HCT116 (cell line): ENCODE measurements at regions not wholly inside any gene's neighbourhood (a gene's known extent, or its start where the extent isn't known, plus 50 kb on each side); places are given as distances from the start of the nearest gene placed in this dataset.

Experiments
- ATAC-seq: fragments of 200-7000 bp; cut with Tn5 transposase; 2 replicates; pipeline ENCODE4 v1.9.1; 2020; ENCODE audit warnings: mild to moderate bottlenecking, moderate library complexity
- BruUV-seq: library from RNA; stranded (reverse); fragments of 400-500 nt; replicated peaks from 2 replicates; lab custom pipeline; 2021; lab: Mats Ljungman, UMichigan
- CTCF ChIA-PET: fragments of 300-600 bp; sonication (Branson Sonifier 250); formaldehyde crosslinking; loops from one replicate; lab custom pipeline; 2021; ENCODE audit warnings: antibody characterized with exemption; lab: Charles Lee
- POLR2A ChIA-PET: fragments of 300-600, 350-600 bp; sonication (Branson Sonifier 250); formaldehyde crosslinking; loops from one replicate; lab custom pipeline; 2021; ENCODE audit warnings: antibody characterized with exemption; lab: Charles Lee
- RAD21 ChIA-PET, 2 experiments: fragments of 300-600 bp; sonication (Branson Sonifier 250); formaldehyde crosslinking; loops; one replicate each; lab custom pipeline; 2023; ENCODE audit warnings: low total read pairs in 2 of 2; ENCODE audit not compliant: uncharacterized antibody in 2 of 2, unreplicated experiment in 2 of 2, low non-redundant PET in 1 of 2; lab: Charles Lee
- DNase-seq: peaks from one replicate; pipeline ENCODE4 v3.0.0-alpha.2; 2010; ENCODE audit warnings: low read depth, low spot score
- H2AFZ ChIP-seq: fragments of 200-600 bp; shearing (Covaris generic), sonication (generic); 2 replicates; pipeline ENCODE4 v1.6.1; 2017; ENCODE audit warnings: low read depth, mixed run types, mixed read lengths, antibody characterized with exemption, low read length; ENCODE audit not compliant: poor library complexity, severe bottlenecking
- H3K27ac ChIP-seq: 2 replicates; pipeline ENCODE4 v1.5.1; 2012; ENCODE audit warnings: low read depth, low read length
- H3K27me3 ChIP-seq: fragments of 200-600 bp; sonication (generic); 2 replicates; pipeline ENCODE4 v1.6.1; 2016; ENCODE audit warnings: mixed run types, low read length, mixed read lengths; ENCODE audit not compliant: insufficient read depth
- H3K36me3 ChIP-seq, 2 experiments: fragments of 200-500 bp in 1 of 2; fragments of 200-600 bp in 1 of 2; sonication (Bioruptor generic) in 1 of 2; sonication (generic) in 1 of 2; 2 replicates each; pipeline versions ENCODE4 v1.5.1 to v1.6.1; 2014 to 2016; ENCODE audit warnings: low read length in 2 of 2, inconsistent platforms in 1 of 2, mixed read lengths in 1 of 2, mixed run types in 1 of 2; ENCODE audit not compliant: insufficient read depth in 2 of 2, control insufficient read depth in 1 of 2
- H3K4me1 ChIP-seq, 2 experiments: fragments of 200-600 bp in 1 of 2; sonication (generic) in 1 of 2; 2 replicates each; pipeline versions ENCODE4 v1.5.1 to v1.6.1; 2012 to 2017; ENCODE audit warnings: low read length in 2 of 2, inconsistent platforms in 1 of 2, mild to moderate bottlenecking in 1 of 2, mixed read lengths in 1 of 2, mixed run types in 1 of 2, moderate library complexity in 1 of 2; ENCODE audit not compliant: insufficient read depth in 2 of 2, control insufficient read depth in 1 of 2
- H3K4me2 ChIP-seq: fragments of 200-600 bp; sonication (generic); 2 replicates; pipeline ENCODE4 v1.6.1; 2017; ENCODE audit warnings: mixed run types, low read length, mixed read lengths
- H3K4me3 ChIP-seq, 2 experiments: fragments of 200-600 bp in 1 of 2; sonication (generic) in 1 of 2; replicated peaks in 1 of 2; 2 replicates each; pipeline ENCODE4 v1.5.1; 2011 to 2016; ENCODE audit warnings: low read length in 2 of 2, control low read depth in 1 of 2, low read depth in 1 of 2, mild to moderate bottlenecking in 1 of 2, mixed read lengths in 1 of 2, mixed run types in 1 of 2
- H3K79me2 ChIP-seq: fragments of 200-600 bp; sonication (generic); 2 replicates; pipeline ENCODE4 v1.6.1; 2017; ENCODE audit warnings: mild to moderate bottlenecking, mixed run types, low read length, moderate library complexity, mixed read lengths; ENCODE audit not compliant: insufficient read depth
- H3K9ac ChIP-seq: fragments of 200-600 bp; sonication (generic); 2 replicates; pipeline ENCODE4 v1.6.1; 2016; ENCODE audit warnings: low read length, mixed read lengths
- H3K9me2 ChIP-seq: fragments of 200-600 bp; sonication (generic), shearing (Covaris generic); 2 replicates; pipeline ENCODE4 v1.6.1; 2017; ENCODE audit warnings: mixed run types, mild to moderate bottlenecking, moderate library complexity; ENCODE audit not compliant: insufficient read depth
- H3K9me3 ChIP-seq, 2 experiments: fragments of 200-500 bp in 1 of 2; fragments of 200-600 bp in 1 of 2; sonication (Bioruptor generic) in 1 of 2; sonication (generic) in 1 of 2; 2 replicates each; pipeline ENCODE4 v1.6.1; 2014 to 2017; ENCODE audit warnings: low read length in 2 of 2, mixed read lengths in 2 of 2, inconsistent platforms in 1 of 2, low read depth in 1 of 2, mild to moderate bottlenecking in 1 of 2, mixed run types in 1 of 2, moderate library complexity in 1 of 2; ENCODE audit not compliant: control insufficient read depth in 1 of 2, insufficient read depth in 1 of 2
- H4K20me1 ChIP-seq: fragments of 200-600 bp; sonication (generic), shearing (Covaris generic); 2 replicates; pipeline ENCODE4 v1.6.1; 2017; ENCODE audit warnings: mixed run types, mild to moderate bottlenecking, moderate library complexity; ENCODE audit not compliant: insufficient read depth
- CBX3 ChIP-seq: IDR thresholded peaks from 2 replicates; pipeline ENCODE4 v1.6.1; 2012; ENCODE audit warnings: low read depth
- CEBPB ChIP-seq: IDR thresholded peaks from 2 replicates; pipeline ENCODE4 v1.6.1; 2012; ENCODE audit warnings: low read depth
- EGR1 ChIP-seq: IDR thresholded peaks from 2 replicates; pipeline ENCODE4 v1.6.1; 2012; ENCODE audit warnings: low read depth
- EZH2phosphoT487 ChIP-seq: fragments of 200-600 bp; IDR thresholded peaks from 2 replicates; pipeline ENCODE4 v1.6.1; 2018; ENCODE audit warnings: antibody characterized with exemption, borderline replicate concordance
- RAD21 ChIP-seq: IDR thresholded peaks from 2 replicates; pipeline ENCODE4 v1.6.1; 2012; ENCODE audit warnings: low read depth, mild to moderate bottlenecking
- intact Hi-C: fragments of 100-400 bp; cut with micrococcal nuclease; formaldehyde crosslinking; loops from 2 replicates; pipeline ENCODE4 v1.10.0; 2022
- TF ChIP-seq, protein P1 (sequence below): IDR thresholded peaks from 2 replicates; pipeline ENCODE4 v1.6.1; 2012; ENCODE audit warnings: low read depth
- TF ChIP-seq, protein P2 (sequence below), 3 experiments: fragments of 200-600 bp in 1 of 3; sonication (generic) in 1 of 3; IDR thresholded peaks in 2 of 3; conservative IDR thresholded peaks in 1 of 3; 2 replicates each; pipeline ENCODE4 v1.5.1; 2012 to 2017; ENCODE audit warnings: low read depth in 2 of 3, low read length in 2 of 3, antibody characterized with exemption in 1 of 3, borderline replicate concordance in 1 of 3, control low read depth in 1 of 3, mild to moderate bottlenecking in 1 of 3, mixed read lengths in 1 of 3, mixed run types in 1 of 3, moderate library complexity in 1 of 3; ENCODE audit not compliant: insufficient read depth in 1 of 3

DNA sequence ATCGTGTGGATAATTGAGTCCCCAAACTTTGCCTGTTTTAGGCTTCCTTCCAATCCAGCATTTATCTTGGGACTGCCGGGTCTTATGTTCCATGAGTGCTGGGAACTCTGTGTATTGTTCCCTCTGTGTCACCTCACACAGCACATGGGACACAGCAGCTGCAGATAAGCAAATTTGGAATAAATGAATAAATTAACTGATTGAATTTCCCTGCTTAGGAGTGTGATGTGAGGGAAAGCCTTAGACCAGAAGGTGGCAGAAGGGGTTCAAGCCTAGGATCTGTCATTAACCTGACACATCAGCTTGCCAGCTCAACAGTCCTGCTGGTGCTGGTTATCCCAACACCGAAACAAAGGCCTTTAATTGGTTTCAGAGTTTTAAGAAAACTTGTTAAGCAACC is 114.3 kb downstream of the OXSM start:
- BruUV-seq: no TSS peak
- Histone ChIP-seq H3K27ac (no peak overlapping the region), H3K9me2 (no peaks in the 10 kb centered on the region), H3K4me3 (no peak overlapping the region), H4K20me1 (no peaks in the 10 kb centered on the region)
- ATAC-seq (peak; percentile 63), DNase-seq (no peak)
- ChIA-PET POLR2A (no interaction called here), CTCF (interaction anchor here (1.2 to 1.6 kb wide), 2 partner anchors 58 to 1202 kb away, joined by 3 read pairs; no protein-coding TSS in a partner anchor)
- intact Hi-C loops: no loop called here
- TF ChIP-seq, protein P1, sequence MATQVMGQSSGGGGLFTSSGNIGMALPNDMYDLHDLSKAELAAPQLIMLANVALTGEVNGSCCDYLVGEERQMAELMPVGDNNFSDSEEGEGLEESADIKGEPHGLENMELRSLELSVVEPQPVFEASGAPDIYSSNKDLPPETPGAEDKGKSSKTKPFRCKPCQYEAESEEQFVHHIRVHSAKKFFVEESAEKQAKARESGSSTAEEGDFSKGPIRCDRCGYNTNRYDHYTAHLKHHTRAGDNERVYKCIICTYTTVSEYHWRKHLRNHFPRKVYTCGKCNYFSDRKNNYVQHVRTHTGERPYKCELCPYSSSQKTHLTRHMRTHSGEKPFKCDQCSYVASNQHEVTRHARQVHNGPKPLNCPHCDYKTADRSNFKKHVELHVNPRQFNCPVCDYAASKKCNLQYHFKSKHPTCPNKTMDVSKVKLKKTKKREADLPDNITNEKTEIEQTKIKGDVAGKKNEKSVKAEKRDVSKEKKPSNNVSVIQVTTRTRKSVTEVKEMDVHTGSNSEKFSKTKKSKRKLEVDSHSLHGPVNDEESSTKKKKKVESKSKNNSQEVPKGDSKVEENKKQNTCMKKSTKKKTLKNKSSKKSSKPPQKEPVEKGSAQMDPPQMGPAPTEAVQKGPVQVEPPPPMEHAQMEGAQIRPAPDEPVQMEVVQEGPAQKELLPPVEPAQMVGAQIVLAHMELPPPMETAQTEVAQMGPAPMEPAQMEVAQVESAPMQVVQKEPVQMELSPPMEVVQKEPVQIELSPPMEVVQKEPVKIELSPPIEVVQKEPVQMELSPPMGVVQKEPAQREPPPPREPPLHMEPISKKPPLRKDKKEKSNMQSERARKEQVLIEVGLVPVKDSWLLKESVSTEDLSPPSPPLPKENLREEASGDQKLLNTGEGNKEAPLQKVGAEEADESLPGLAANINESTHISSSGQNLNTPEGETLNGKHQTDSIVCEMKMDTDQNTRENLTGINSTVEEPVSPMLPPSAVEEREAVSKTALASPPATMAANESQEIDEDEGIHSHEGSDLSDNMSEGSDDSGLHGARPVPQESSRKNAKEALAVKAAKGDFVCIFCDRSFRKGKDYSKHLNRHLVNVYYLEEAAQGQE: no peak
- TF ChIP-seq, protein P2, sequence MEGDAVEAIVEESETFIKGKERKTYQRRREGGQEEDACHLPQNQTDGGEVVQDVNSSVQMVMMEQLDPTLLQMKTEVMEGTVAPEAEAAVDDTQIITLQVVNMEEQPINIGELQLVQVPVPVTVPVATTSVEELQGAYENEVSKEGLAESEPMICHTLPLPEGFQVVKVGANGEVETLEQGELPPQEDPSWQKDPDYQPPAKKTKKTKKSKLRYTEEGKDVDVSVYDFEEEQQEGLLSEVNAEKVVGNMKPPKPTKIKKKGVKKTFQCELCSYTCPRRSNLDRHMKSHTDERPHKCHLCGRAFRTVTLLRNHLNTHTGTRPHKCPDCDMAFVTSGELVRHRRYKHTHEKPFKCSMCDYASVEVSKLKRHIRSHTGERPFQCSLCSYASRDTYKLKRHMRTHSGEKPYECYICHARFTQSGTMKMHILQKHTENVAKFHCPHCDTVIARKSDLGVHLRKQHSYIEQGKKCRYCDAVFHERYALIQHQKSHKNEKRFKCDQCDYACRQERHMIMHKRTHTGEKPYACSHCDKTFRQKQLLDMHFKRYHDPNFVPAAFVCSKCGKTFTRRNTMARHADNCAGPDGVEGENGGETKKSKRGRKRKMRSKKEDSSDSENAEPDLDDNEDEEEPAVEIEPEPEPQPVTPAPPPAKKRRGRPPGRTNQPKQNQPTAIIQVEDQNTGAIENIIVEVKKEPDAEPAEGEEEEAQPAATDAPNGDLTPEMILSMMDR (IDR thresholded peaks at IDR 0.05 in 2 of 3, conservative IDR thresholded peaks at IDR 0.05 in 1 of 3; ENCODE audit: borderline replicate concordance in 1 of 3, insufficient read depth in 1 of 3, low read depth in 2 of 3, low read length in 2 of 3): peak in 2 of 3 experiments; percentile 12 to 22; a peak in 1 of 6 replicates
- TF ChIP-seq RAD21 (peak; percentile 40), EZH2phosphoT487 (no peak), EGR1 (no peak), CBX3 (no peak), CEBPB (no peak)
- TF ChIP-seq, all 23 proteins: peak for 2
- no peaks in the 10 kb centered on the region for H3K4me1 ChIP-seq
- no peaks in the 10 kb centered on the region for H3K36me3 ChIP-seq
- RAD21 ChIA-PET: no interaction called here
- peaks cover 39% of the 10 kb centered on the region for H3K27me3 ChIP-seq
- H3K9me3 ChIP-seq: no peaks in the 10 kb centered on the region
- H3K9ac ChIP-seq: no peak overlapping the region
- H3K4me2 ChIP-seq: no peak overlapping the region
- no peaks in the 10 kb centered on the region for H3K79me2 ChIP-seq
- H2AFZ ChIP-seq: no peak overlapping the region
